ENCODE measurements at regions not wholly inside any gene's neighbourhood (a gene's known extent, or its start where the extent isn't known, plus 50 kb on each side); places are given as distances from the start of the nearest gene placed in this dataset.

DNA sequence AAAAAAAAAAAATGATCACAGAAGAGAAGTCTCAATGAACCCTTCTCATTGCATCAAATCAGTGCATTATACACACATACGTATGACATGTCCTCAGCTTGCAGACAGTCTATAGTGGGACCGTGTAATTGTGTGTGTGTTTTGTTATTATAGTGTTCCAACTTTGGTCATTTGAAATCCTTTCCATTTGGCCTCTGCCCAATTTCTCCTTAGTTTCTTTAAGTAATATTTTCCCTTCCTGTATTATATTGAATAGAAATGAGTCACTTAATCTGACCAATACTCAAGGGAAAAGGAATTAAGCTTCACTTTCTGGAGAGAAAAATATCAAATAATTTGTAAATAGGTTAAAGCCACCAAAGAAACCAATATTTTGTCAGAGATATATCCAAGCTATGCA lies 415.5 kb upstream of the SORCS1 start:
- DNase-seq = no peak

GRCh38 chr10:107577221-107577620 lies 412.7 kb upstream of the SORCS1 start:
- Mint-ChIP-seq H3K4me1 (no peaks in the 10 kb centered on the region), H3K27me3 (no peaks in the 10 kb centered on the region), H3K27ac (no peak overlapping the region), H3K4me3 (no peak overlapping the region), H3K36me3 (ENCODE audit: low read depth) (no peaks in the 10 kb centered on the region), H3K9me3 (no peaks in the 10 kb centered on the region)
- DNase-seq = no peak
- intact Hi-C loops (cut with micrococcal nuclease) = no loop called here

More for the DNA sequence above, 415.5 kb upstream of the SORCS1 start:
- no peaks in the 10 kb centered on the region for H3K4me1 Mint-ChIP-seq
- H3K9me3 Mint-ChIP-seq = peaks cover 3% of the 10 kb centered on the region
- intact Hi-C loops (cut with micrococcal nuclease) = no loop called here
- H3K27ac Mint-ChIP-seq = no peak overlapping the region
- no peaks in the 10 kb centered on the region for H3K27me3 Mint-ChIP-seq
- H3K4me3 Mint-ChIP-seq = no peak overlapping the region
- H3K36me3 Mint-ChIP-seq (ENCODE audit: low read depth) = no peaks in the 10 kb centered on the region

DNA sequence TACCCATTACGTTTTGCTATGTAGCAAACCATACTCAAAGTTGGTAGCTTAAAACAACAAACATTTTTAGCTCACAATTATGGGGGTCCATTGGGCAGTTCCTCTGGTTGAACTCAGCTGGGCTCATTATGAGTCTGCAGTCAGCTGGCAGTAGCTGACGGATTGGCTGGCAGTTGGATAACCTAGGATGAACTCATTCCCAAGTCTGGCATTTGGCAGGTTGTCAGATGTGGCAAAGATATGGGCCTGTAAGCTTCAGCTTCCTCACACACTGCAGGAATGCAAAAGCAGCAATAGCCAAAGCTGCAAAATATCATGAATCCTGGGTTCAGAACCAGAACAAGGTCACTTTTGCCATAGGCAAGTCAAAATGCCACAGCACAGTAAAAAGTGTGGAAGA lies 412.2 kb upstream of the SORCS1 start:
- Mint-ChIP-seq H3K4me1 (no peaks in the 10 kb centered on the region), H3K27me3 (no peaks in the 10 kb centered on the region), H3K4me3 (no peak overlapping the region), H3K27ac (no peak overlapping the region), H3K36me3 (ENCODE audit: low read depth) (no peaks in the 10 kb centered on the region), H3K9me3 (no peaks in the 10 kb centered on the region)
- no peak for DNase-seq
- intact Hi-C loops (cut with micrococcal nuclease) = no loop called here

DNA sequence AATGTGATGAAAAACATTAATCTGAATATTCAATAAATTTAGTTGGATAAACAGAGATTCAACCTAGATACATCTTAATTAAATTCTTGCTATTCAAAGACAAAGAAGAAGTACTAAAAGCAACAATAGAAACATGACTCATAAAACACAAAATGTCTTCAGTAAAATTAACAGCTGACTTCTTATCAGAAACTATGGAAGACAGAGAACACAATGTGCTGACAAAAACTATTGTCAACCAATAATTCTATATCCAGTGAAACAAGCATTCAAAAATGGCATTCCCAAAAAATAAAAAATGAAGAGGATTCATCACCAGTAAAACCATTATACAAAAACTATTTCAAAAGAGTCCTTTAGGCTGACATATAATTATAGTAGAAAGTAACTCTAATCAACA lies 400.5 kb upstream of the SORCS1 start:
- peaks cover 16% of the 10 kb centered on the region for H3K9me3 Mint-ChIP-seq
- DNase-seq = no peak
- no peak overlapping the region for H3K27ac Mint-ChIP-seq
- H3K36me3 Mint-ChIP-seq (ENCODE audit: low read depth) = no peaks in the 10 kb centered on the region
- H3K4me3 Mint-ChIP-seq = no peak overlapping the region
- intact Hi-C loops (cut with micrococcal nuclease) = no loop called here
- H3K27me3 Mint-ChIP-seq = no peaks in the 10 kb centered on the region
- no peaks in the 10 kb centered on the region for H3K4me1 Mint-ChIP-seq

- no peaks in the 10 kb centered on the region for H3K36me3 Mint-ChIP-seq (ENCODE audit: low read depth)
- no peaks in the 10 kb centered on the region for H3K27me3 Mint-ChIP-seq
- peaks cover 11% of the 10 kb centered on the region for H3K9me3 Mint-ChIP-seq
- DNase-seq = no peak
- no peaks in the 10 kb centered on the region for H3K4me1 Mint-ChIP-seq
- no peak overlapping the region for H3K27ac Mint-ChIP-seq
- intact Hi-C loops (cut with micrococcal nuclease) = no loop called here
- H3K4me3 Mint-ChIP-seq = no peak overlapping the region
Measured at GRCh38 chr10:107561136-107561650, 396.7 kb upstream of the SORCS1 start.

GRCh38 chr10:107557916-107558315 lies 393.4 kb upstream of the SORCS1 start:
- Mint-ChIP-seq H3K27ac (no peak overlapping the region), H3K36me3 (ENCODE audit: low read depth) (no peaks in the 10 kb centered on the region), H3K4me3 (no peak overlapping the region), H3K4me1 (no peaks in the 10 kb centered on the region), H3K9me3 (peaks cover 11% of the 10 kb centered on the region), H3K27me3 (no peaks in the 10 kb centered on the region)
- intact Hi-C loops (cut with micrococcal nuclease) = no loop called here
- no peak for DNase-seq

DNA sequence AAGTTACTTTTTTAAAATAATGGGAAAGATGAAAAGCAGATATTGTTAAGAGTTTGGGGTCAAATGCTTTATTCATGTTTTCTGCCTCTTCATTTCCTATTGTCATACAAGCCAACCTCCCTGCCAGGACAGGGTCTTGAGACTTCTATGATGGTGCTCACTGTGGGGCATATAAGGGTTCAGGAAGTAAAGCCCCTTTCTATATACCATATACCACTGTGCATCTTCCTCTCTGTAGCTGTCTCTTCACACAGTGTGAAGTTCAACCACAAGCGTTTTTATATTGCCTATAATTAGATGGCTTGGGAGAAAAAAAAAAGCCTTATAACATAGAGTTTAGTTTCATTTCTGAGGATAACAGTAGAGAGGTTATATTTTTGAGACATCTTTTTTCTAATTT lies 389.8 kb upstream of the SORCS1 start:
- H3K27me3 Mint-ChIP-seq = no peaks in the 10 kb centered on the region
- DNase-seq = no peak
- H3K4me3 Mint-ChIP-seq = no peak overlapping the region
- peaks cover 9% of the 10 kb centered on the region for H3K9me3 Mint-ChIP-seq
- no peak overlapping the region for H3K27ac Mint-ChIP-seq
- H3K4me1 Mint-ChIP-seq = no peaks in the 10 kb centered on the region
- intact Hi-C loops (cut with micrococcal nuclease) = no loop called here
- H3K36me3 Mint-ChIP-seq (ENCODE audit: low read depth) = no peaks in the 10 kb centered on the region

DNA sequence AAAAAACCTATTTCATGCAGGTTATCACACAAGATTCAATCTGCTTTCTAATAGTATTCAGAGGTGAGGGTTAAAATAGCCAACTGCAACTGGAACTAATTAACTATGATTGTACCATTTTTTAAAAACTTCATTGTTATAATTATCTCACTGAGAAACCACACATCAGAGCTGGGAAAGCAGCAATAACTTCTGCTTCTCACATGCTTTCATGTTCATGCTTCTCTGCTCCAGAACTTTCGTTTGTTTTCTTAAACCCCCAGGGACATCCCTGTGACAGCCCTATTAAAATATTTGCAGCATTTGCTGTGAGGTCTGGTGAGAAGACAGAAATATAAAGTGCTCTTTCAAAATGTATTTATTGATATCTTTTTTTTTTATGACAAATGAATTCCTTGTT lies 389.0 kb upstream of the SORCS1 start:
- Mint-ChIP-seq H3K27me3 (no peaks in the 10 kb centered on the region), H3K9me3 (peaks cover 7% of the 10 kb centered on the region), H3K4me1 (no peaks in the 10 kb centered on the region), H3K27ac (no peak overlapping the region), H3K36me3 (ENCODE audit: low read depth) (no peaks in the 10 kb centered on the region), H3K4me3 (no peak overlapping the region)
- DNase-seq = no peak
- intact Hi-C loops (cut with micrococcal nuclease) = no loop called here

GRCh38 chr10:107552963-107553362 lies 388.5 kb upstream of the SORCS1 start:
- no peak overlapping the region for H3K4me3 Mint-ChIP-seq
- no peak for DNase-seq
- H3K9me3 Mint-ChIP-seq = peaks cover 10% of the 10 kb centered on the region
- no peaks in the 10 kb centered on the region for H3K4me1 Mint-ChIP-seq
- H3K36me3 Mint-ChIP-seq (ENCODE audit: low read depth) = no peaks in the 10 kb centered on the region
- H3K27me3 Mint-ChIP-seq = no peaks in the 10 kb centered on the region
- H3K27ac Mint-ChIP-seq = no peak overlapping the region
- intact Hi-C loops (cut with micrococcal nuclease) = no loop called here

- no peaks in the 10 kb centered on the region for H3K36me3 Mint-ChIP-seq (ENCODE audit: low read depth)
- intact Hi-C loops (cut with micrococcal nuclease) = no loop called here
- H3K9me3 Mint-ChIP-seq = peaks cover 10% of the 10 kb centered on the region
- no peaks in the 10 kb centered on the region for H3K4me1 Mint-ChIP-seq
- H3K4me3 Mint-ChIP-seq = no peak overlapping the region
- H3K27ac Mint-ChIP-seq = no peak overlapping the region
- no peaks in the 10 kb centered on the region for H3K27me3 Mint-ChIP-seq
- no peak for DNase-seq
Measured at GRCh38 chr10:107548301-107548700, 383.8 kb upstream of the SORCS1 start.

DNA sequence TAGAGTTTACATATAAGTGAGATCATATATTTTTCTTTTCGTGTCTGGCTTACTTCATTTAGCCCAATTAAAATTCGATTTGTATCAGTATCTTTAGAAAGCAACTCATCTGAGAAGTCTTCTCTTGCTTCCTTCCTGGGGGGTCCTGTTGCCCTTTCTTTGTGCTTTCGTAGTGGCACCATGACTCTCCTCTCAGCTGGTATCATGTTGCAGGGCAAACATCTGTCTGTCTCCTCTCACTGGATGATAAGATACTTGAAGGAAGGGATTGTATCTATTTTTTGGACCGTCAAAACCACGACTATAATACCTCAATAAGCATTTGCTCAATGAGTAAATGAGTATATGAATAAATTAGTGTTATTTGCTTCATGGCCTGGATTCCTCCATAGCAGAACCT lies 382.5 kb upstream of the SORCS1 start:
- H3K9me3 Mint-ChIP-seq = peaks cover 10% of the 10 kb centered on the region
- DNase-seq = no peak
- no peaks in the 10 kb centered on the region for H3K27me3 Mint-ChIP-seq
- no peaks in the 10 kb centered on the region for H3K4me1 Mint-ChIP-seq
- intact Hi-C loops (cut with micrococcal nuclease) = no loop called here
- no peak overlapping the region for H3K27ac Mint-ChIP-seq
- no peak overlapping the region for H3K4me3 Mint-ChIP-seq
- H3K36me3 Mint-ChIP-seq (ENCODE audit: low read depth) = no peaks in the 10 kb centered on the region

DNA sequence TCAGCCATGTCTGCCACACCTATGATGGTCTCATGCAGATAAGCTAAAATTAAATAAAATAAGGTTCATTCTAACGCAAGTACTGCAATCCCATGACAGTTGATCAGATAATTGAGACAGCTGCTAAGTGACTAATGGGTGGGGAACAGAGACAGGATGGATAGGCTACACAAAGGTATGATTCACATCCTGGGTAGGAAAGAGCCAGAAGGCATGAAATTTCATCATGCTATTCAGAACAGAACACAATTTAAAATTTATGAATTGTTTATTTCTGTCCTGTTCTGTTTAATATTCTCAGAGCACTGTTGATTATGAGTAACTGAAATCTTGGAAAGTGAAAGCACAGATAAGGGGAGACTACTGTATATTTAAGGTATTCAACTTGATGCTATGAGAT lies 381.8 kb upstream of the SORCS1 start:
- H3K27ac Mint-ChIP-seq = no peak overlapping the region

GRCh38 chr10:107545717-107546116 lies 381.2 kb upstream of the SORCS1 start:
- H3K9me3 Mint-ChIP-seq = peaks cover 10% of the 10 kb centered on the region
- no peak for DNase-seq
- H3K36me3 Mint-ChIP-seq (ENCODE audit: low read depth) = no peaks in the 10 kb centered on the region
- H3K27ac Mint-ChIP-seq = no peak overlapping the region
- no peaks in the 10 kb centered on the region for H3K27me3 Mint-ChIP-seq
- H3K4me3 Mint-ChIP-seq = no peak overlapping the region
- intact Hi-C loops (cut with micrococcal nuclease) = no loop called here
- no peaks in the 10 kb centered on the region for H3K4me1 Mint-ChIP-seq

More for the DNA sequence above, 381.8 kb upstream of the SORCS1 start:
- intact Hi-C loops (cut with micrococcal nuclease) = no loop called here
- no peaks in the 10 kb centered on the region for H3K36me3 Mint-ChIP-seq (ENCODE audit: low read depth)
- DNase-seq = no peak
- H3K9me3 Mint-ChIP-seq = peaks cover 10% of the 10 kb centered on the region
- no peaks in the 10 kb centered on the region for H3K27me3 Mint-ChIP-seq
- no peak overlapping the region for H3K4me3 Mint-ChIP-seq
- H3K4me1 Mint-ChIP-seq = no peaks in the 10 kb centered on the region

- H3K4me1 Mint-ChIP-seq = no peaks in the 10 kb centered on the region
- H3K9me3 Mint-ChIP-seq = peaks cover 10% of the 10 kb centered on the region
- intact Hi-C loops (cut with micrococcal nuclease) = no loop called here
- no peaks in the 10 kb centered on the region for H3K27me3 Mint-ChIP-seq
- H3K27ac Mint-ChIP-seq = no peak overlapping the region
- H3K4me3 Mint-ChIP-seq = no peak overlapping the region
- no peak for DNase-seq
- H3K36me3 Mint-ChIP-seq (ENCODE audit: low read depth) = no peaks in the 10 kb centered on the region
Measured at GRCh38 chr10:107544706-107545520, 380.4 kb upstream of the SORCS1 start.

GRCh38 chr10:107542607-107543006 lies 378.1 kb upstream of the SORCS1 start:
- Mint-ChIP-seq H3K27ac (no peak overlapping the region), H3K9me3 (no peaks in the 10 kb centered on the region), H3K4me3 (no peak overlapping the region), H3K4me1 (no peaks in the 10 kb centered on the region), H3K36me3 (ENCODE audit: low read depth) (no peaks in the 10 kb centered on the region), H3K27me3 (no peaks in the 10 kb centered on the region)
- no peak for DNase-seq
- intact Hi-C loops (cut with micrococcal nuclease) = no loop called here

Data from activated CD4-positive, alpha-beta T cell treated with anti-CD3 and anti-CD28 coated beads, Interleukin-2, amount 10 ng/mL, durations not matched to agents 24 days and 14 days (primary cell).